H9 (cell line): ENCODE measurements at regions not wholly inside any gene's neighbourhood (a gene's known extent, or its start where the extent isn't known, plus 50 kb on each side); places are given as distances from the start of the nearest gene placed in this dataset.
A peak's percentile ranks its signal among the peaks of the same experiment; 100 is the strongest.

ENCODE experiments used
- DNase-seq: peaks from one replicate; pipeline ENCODE4 v3.0.0-alpha.2; 2017
- H2AFZ ChIP-seq: one replicate; pipeline ENCODE4 v1.6.1; 2013; ENCODE audit warnings: mild to moderate bottlenecking, low read length, control low read depth, moderate library complexity
- H2AK5ac ChIP-seq: 2 replicates; pipeline ENCODE4 v1.6.1; 2013; ENCODE audit warnings: low read length, control low read depth, mixed read lengths; ENCODE audit not compliant: insufficient read length
- H2BK120ac ChIP-seq: one replicate; pipeline ENCODE4 v1.6.1; 2013; ENCODE audit warnings: low read depth, mild to moderate bottlenecking, low read length, control low read depth, inconsistent platforms; ENCODE audit not compliant: poor library complexity, severe bottlenecking
- H2BK12ac ChIP-seq: 2 replicates; pipeline ENCODE4 v1.6.1; 2013; ENCODE audit warnings: low read length, control low read depth, mixed read lengths, low read depth; ENCODE audit not compliant: insufficient read length
- H2BK15ac ChIP-seq: 2 replicates; pipeline ENCODE4 v1.6.1; 2013; ENCODE audit warnings: low read depth, low read length, control low read depth
- H2BK20ac ChIP-seq: one replicate; pipeline ENCODE4 v1.6.1; 2013; ENCODE audit warnings: low read depth, mild to moderate bottlenecking, low read length, control low read depth, inconsistent platforms; ENCODE audit not compliant: poor library complexity, severe bottlenecking
- H2BK5ac ChIP-seq: 2 replicates; pipeline ENCODE4 v1.6.1; 2013; ENCODE audit warnings: low read length, control low read depth, mixed read lengths; ENCODE audit not compliant: insufficient read length
- H3K14ac ChIP-seq: 2 replicates; pipeline ENCODE4 v1.6.1; 2013; ENCODE audit warnings: low read length, control low read depth; ENCODE audit not compliant: insufficient read depth
- H3K18ac ChIP-seq: 2 replicates; pipeline ENCODE4 v1.6.1; 2013; ENCODE audit warnings: low read depth, mild to moderate bottlenecking, mixed read lengths, low read length, control low read depth; ENCODE audit not compliant: insufficient read length
- H3K23ac ChIP-seq: 2 replicates; pipeline ENCODE4 v1.6.1; 2013; ENCODE audit warnings: low read length, control low read depth, mixed read lengths, low read depth; ENCODE audit not compliant: insufficient read length
- H3K23me2 ChIP-seq: 2 replicates; pipeline ENCODE4 v1.6.1; 2013; ENCODE audit warnings: low read depth, mild to moderate bottlenecking, mixed read lengths, low read length, control low read depth; ENCODE audit not compliant: insufficient read length, poor library complexity, severe bottlenecking
- H3K27ac ChIP-seq: 2 replicates; pipeline ENCODE4 v1.5.1; 2013; ENCODE audit warnings: low read length, control low read depth, mixed read lengths, low read depth; ENCODE audit not compliant: insufficient read length
- H3K27me3 ChIP-seq: 2 replicates; pipeline ENCODE4 v1.6.1; 2013; ENCODE audit warnings: low read length, control low read depth, inconsistent platforms; ENCODE audit not compliant: insufficient read depth
- H3K4ac ChIP-seq: 2 replicates; pipeline ENCODE4 v1.6.1; 2013; ENCODE audit warnings: low read depth, mild to moderate bottlenecking, control low read depth, inconsistent platforms, low read length, moderate library complexity
- H3K4me1 ChIP-seq: 2 replicates; pipeline ENCODE4 v1.6.1; 2013; ENCODE audit warnings: low read length, control low read depth, inconsistent platforms; ENCODE audit not compliant: insufficient read depth
- H3K4me2 ChIP-seq: 2 replicates; pipeline ENCODE4 v1.6.1; 2013; ENCODE audit warnings: low read length, control low read depth, mixed read lengths; ENCODE audit not compliant: insufficient read length, insufficient read depth
- H3K56ac ChIP-seq: 2 replicates; pipeline ENCODE4 v1.6.1; 2013; ENCODE audit warnings: low read depth, mild to moderate bottlenecking, mixed read lengths, low read length, control low read depth; ENCODE audit not compliant: insufficient read length
- H3K79me1 ChIP-seq: 2 replicates; pipeline ENCODE4 v1.6.1; 2013; ENCODE audit warnings: low read depth, mild to moderate bottlenecking, moderate library complexity, low read length, control low read depth, inconsistent platforms; ENCODE audit not compliant: insufficient read depth, poor library complexity, severe bottlenecking
- H3K79me2 ChIP-seq: 2 replicates; pipeline ENCODE4 v1.6.1; 2013; ENCODE audit warnings: low read length, control low read depth, inconsistent platforms; ENCODE audit not compliant: insufficient read depth
- H3K9ac ChIP-seq: 2 replicates; pipeline ENCODE4 v1.6.1; 2013; ENCODE audit warnings: low read length, control low read depth, mixed read lengths; ENCODE audit not compliant: insufficient read length; ENCODE audit errors: extremely low read depth
- H3K9me3 ChIP-seq: one replicate; pipeline ENCODE4 v1.6.1; 2013; ENCODE audit warnings: low read depth, low read length, inconsistent platforms; ENCODE audit not compliant: control insufficient read depth
- H3T11ph ChIP-seq: one replicate; pipeline ENCODE4 v1.6.1; 2013; ENCODE audit warnings: mild to moderate bottlenecking, low read length, control low read depth, inconsistent platforms
- H4K20me1 ChIP-seq: one replicate; pipeline ENCODE4 v1.6.1; 2013; ENCODE audit not compliant: control insufficient read depth, insufficient read length, insufficient read depth
- H4K5ac ChIP-seq: 2 replicates; pipeline ENCODE4 v1.6.1; 2013; ENCODE audit warnings: low read depth, mild to moderate bottlenecking, mixed read lengths, low read length, control low read depth; ENCODE audit not compliant: insufficient read length
- H4K8ac ChIP-seq: replicated peaks from 2 replicates; pipeline ENCODE4 v1.6.1; 2013; ENCODE audit warnings: low read length, control low read depth, mixed read lengths, low read depth; ENCODE audit not compliant: insufficient read length
- H4K91ac ChIP-seq: 2 replicates; pipeline ENCODE4 v1.6.1; 2013; ENCODE audit warnings: low read depth, mild to moderate bottlenecking, moderate library complexity, mixed read lengths, low read length, control low read depth; ENCODE audit not compliant: insufficient read length
- H3K27ac Mint-ChIP-seq, 3 experiments: 2 replicates in 2 of 3; 3 replicates in 1 of 3; pipeline ENCODE4 v1.8.0; 2020 to 2021; ENCODE audit warnings: mixed read lengths in 3 of 3, mild to moderate bottlenecking in 1 of 3, moderate library complexity in 1 of 3
- H3K27me3 Mint-ChIP-seq: 2 replicates; pipeline ENCODE4 v1.8.0; 2021; ENCODE audit warnings: low read depth, mild to moderate bottlenecking, moderate library complexity, mixed read lengths
- H3K36me3 Mint-ChIP-seq, 3 experiments: 2 replicates in 2 of 3; 3 replicates in 1 of 3; pipeline ENCODE4 v1.8.0; 2020 to 2021; ENCODE audit warnings: low read depth in 3 of 3, mixed read lengths in 3 of 3; ENCODE audit not compliant: insufficient read depth in 1 of 3
- H3K4me1 Mint-ChIP-seq, 2 experiments: 2 replicates each; pipeline ENCODE4 v1.8.0; 2020; ENCODE audit warnings: mixed read lengths in 2 of 2
- H3K4me3 Mint-ChIP-seq, 2 experiments: 2 replicates in 1 of 2; 3 replicates in 1 of 2; pipeline ENCODE4 v1.8.0; 2020 to 2021; ENCODE audit warnings: mild to moderate bottlenecking in 2 of 2, mixed read lengths in 2 of 2, moderate library complexity in 1 of 2
- H3K9me3 Mint-ChIP-seq, 2 experiments: 2 replicates in 1 of 2; 3 replicates in 1 of 2; pipeline ENCODE4 v1.8.0; 2020; ENCODE audit warnings: mild to moderate bottlenecking in 2 of 2, mixed read lengths in 2 of 2, moderate library complexity in 1 of 2
- WGBS: extraction: QIAGEN DNeasy Blood & Tissue Kit; methylation state at CpG from one replicate; pipeline ENCODE4 v1.1.7; 2013; ENCODE audit warnings: missing lambda C conversion rate, low lambda C conversion rate, mixed read lengths; ENCODE audit not compliant: insufficient read length; ENCODE audit errors: extremely low coverage; 5-methylcytosine and 5-hydroxymethylcytosine counted together
- TF ChIP-seq, protein P1 (sequence below): fragments of 200-600 bp; sonication (generic); conservative IDR thresholded peaks from 3 replicates; pipeline ENCODE4 v1.8.0; 2021; ENCODE audit warnings: antibody characterized with exemption, mild to moderate bottlenecking

GRCh38 chr3:81378552-81379293 is 382.7 kb downstream of the GBE1 start:
- no CpG with 5 or more reads among the region's 5 CpGs for WGBS
- H3K9me3 Mint-ChIP-seq = no peaks in the 10 kb centered on the region; a peak in 1 of 5 replicates
- no peaks in the 10 kb centered on the region; the same call in 1 of the 2 replicates for H3K4me1 ChIP-seq
- no peak overlapping the region for H4K5ac ChIP-seq
- no peak overlapping the region for H3K23ac ChIP-seq
- no peak overlapping the region for H3K27ac ChIP-seq
- H3K27me3 ChIP-seq = no peaks in the 10 kb centered on the region
- H3K14ac ChIP-seq = no peak overlapping the region
- H2BK15ac ChIP-seq = no peak overlapping the region
- H3K4ac ChIP-seq = no peak overlapping the region
- H3K27me3 Mint-ChIP-seq = no peaks in the 10 kb centered on the region
- no peak overlapping the region for H4K8ac ChIP-seq
- H3K4me3 Mint-ChIP-seq = no peak overlapping the region
- no peaks in the 10 kb centered on the region for H3K36me3 Mint-ChIP-seq
- H2BK20ac ChIP-seq = no peak overlapping the region
- no peak overlapping the region for H3K4me2 ChIP-seq
- H4K20me1 ChIP-seq = no peaks in the 10 kb centered on the region
- no peaks in the 10 kb centered on the region for H3K79me1 ChIP-seq
- DNase-seq = no peak
- no peak overlapping the region for H2BK120ac ChIP-seq
- no peaks in the 10 kb centered on the region for H3K9me3 ChIP-seq
- peaks cover 12 to 13% of the 10 kb centered on the region in 2 experiments for H3K4me1 Mint-ChIP-seq
- H3K56ac ChIP-seq = no peak overlapping the region
- H3K18ac ChIP-seq = no peak overlapping the region
- TF ChIP-seq, protein P1, sequence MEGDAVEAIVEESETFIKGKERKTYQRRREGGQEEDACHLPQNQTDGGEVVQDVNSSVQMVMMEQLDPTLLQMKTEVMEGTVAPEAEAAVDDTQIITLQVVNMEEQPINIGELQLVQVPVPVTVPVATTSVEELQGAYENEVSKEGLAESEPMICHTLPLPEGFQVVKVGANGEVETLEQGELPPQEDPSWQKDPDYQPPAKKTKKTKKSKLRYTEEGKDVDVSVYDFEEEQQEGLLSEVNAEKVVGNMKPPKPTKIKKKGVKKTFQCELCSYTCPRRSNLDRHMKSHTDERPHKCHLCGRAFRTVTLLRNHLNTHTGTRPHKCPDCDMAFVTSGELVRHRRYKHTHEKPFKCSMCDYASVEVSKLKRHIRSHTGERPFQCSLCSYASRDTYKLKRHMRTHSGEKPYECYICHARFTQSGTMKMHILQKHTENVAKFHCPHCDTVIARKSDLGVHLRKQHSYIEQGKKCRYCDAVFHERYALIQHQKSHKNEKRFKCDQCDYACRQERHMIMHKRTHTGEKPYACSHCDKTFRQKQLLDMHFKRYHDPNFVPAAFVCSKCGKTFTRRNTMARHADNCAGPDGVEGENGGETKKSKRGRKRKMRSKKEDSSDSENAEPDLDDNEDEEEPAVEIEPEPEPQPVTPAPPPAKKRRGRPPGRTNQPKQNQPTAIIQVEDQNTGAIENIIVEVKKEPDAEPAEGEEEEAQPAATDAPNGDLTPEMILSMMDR = no peak
- H3K9ac ChIP-seq = no peak overlapping the region
- no peaks in the 10 kb centered on the region for H3K79me2 ChIP-seq
- H3K27ac Mint-ChIP-seq = no peak overlapping the region
- H4K91ac ChIP-seq = no peak overlapping the region
- no peak overlapping the region for H3T11ph ChIP-seq
- H2AK5ac ChIP-seq = no peak overlapping the region
- peak overlapping the region; percentile 48 for H2AFZ ChIP-seq
- no peak overlapping the region for H2BK12ac ChIP-seq
- no peaks in the 10 kb centered on the region for H3K23me2 ChIP-seq
- H2BK5ac ChIP-seq = no peak overlapping the region
